WTC11 (cell line): ENCODE measurements at regions not wholly inside any gene's neighbourhood (a gene's known extent, or its start where the extent isn't known, plus 50 kb on each side); places are given as distances from the start of the nearest gene placed in this dataset.

Experiments
- ATAC-seq: fragments of 200-7000 bp; cut with Tn5 transposase; 2 replicates; pipeline ENCODE4 v1.10.0; 2021; ENCODE audit warnings: mild to moderate bottlenecking, moderate library complexity
- CTCF ChIA-PET: fragments of 300-600 bp; sonication (Branson Sonifier 250); formaldehyde crosslinking; loops from one replicate; lab custom pipeline; 2021; ENCODE audit warnings: antibody characterized with exemption; lab: Charles Lee
- POLR2A ChIA-PET: fragments of 350-600 bp; sonication (Branson Sonifier 250); formaldehyde crosslinking; loops from one replicate; lab custom pipeline; 2021; ENCODE audit warnings: antibody characterized with exemption; lab: Charles Lee
- DNase-seq: peaks from one replicate; pipeline ENCODE4 v3.0.0; 2021; ENCODE audit warnings: low spot score
- H3K27ac Mint-ChIP-seq: 2 replicates; pipeline ENCODE4 v1.8.0; 2021; ENCODE audit warnings: mixed read lengths
- H3K27me3 Mint-ChIP-seq: 2 replicates; pipeline ENCODE4 v1.8.0; 2021; ENCODE audit warnings: low read depth, mild to moderate bottlenecking, moderate library complexity, mixed read lengths
- H3K36me3 Mint-ChIP-seq: 2 replicates; pipeline ENCODE4 v1.8.0; 2021; ENCODE audit warnings: mixed read lengths
- H3K4me1 Mint-ChIP-seq: 2 replicates; pipeline ENCODE4 v1.8.0; 2022; ENCODE audit warnings: mixed read lengths
- H3K4me3 Mint-ChIP-seq: 2 replicates; pipeline ENCODE4 v1.8.0; 2021; ENCODE audit warnings: mild to moderate bottlenecking, moderate library complexity, mixed read lengths
- H3K9me3 Mint-ChIP-seq: 2 replicates; pipeline ENCODE4 v1.8.0; 2021; ENCODE audit warnings: mixed read lengths
- AFF4 ChIP-seq: sonication (generic); formaldehyde crosslinking; IDR thresholded peaks from 2 replicates; pipeline ENCODE4 v1.8.1; 2023; ENCODE audit warnings: mild to moderate bottlenecking, missing genetic modification reagents, borderline replicate concordance
- CREB1 ChIP-seq: sonication (generic); formaldehyde crosslinking; IDR thresholded peaks from 2 replicates; pipeline ENCODE4 v1.8.0; 2023; ENCODE audit warnings: mild to moderate bottlenecking, missing genetic modification reagents
- ELF4 ChIP-seq: sonication (generic); formaldehyde crosslinking; IDR thresholded peaks from 2 replicates; pipeline ENCODE4 v1.8.1; 2022; ENCODE audit warnings: low read depth, mild to moderate bottlenecking, moderate library complexity, missing genetic modification reagents
- FOXK1 ChIP-seq: sonication (generic); formaldehyde crosslinking; IDR thresholded peaks from 2 replicates; pipeline ENCODE4 v1.8.0; 2022; ENCODE audit warnings: mild to moderate bottlenecking, moderate library complexity, missing genetic modification reagents
- FOXP1 ChIP-seq: sonication (generic); formaldehyde crosslinking; IDR thresholded peaks from 2 replicates; pipeline ENCODE4 v1.8.0; 2022; ENCODE audit warnings: missing genetic modification reagents, mild to moderate bottlenecking, moderate library complexity, borderline replicate concordance
- HMGA2 ChIP-seq: fragments of 250-450 bp; sonication (Bioruptor Pico); IDR thresholded peaks from 2 replicates; pipeline ENCODE4 v1.4.0; 2021; ENCODE audit warnings: mild to moderate bottlenecking, moderate library complexity
- MXD4 ChIP-seq: fragments of 250-450 bp; sonication (Bioruptor Pico); IDR thresholded peaks from 2 replicates; pipeline ENCODE4 v1.8.0; 2021; ENCODE audit warnings: mild to moderate bottlenecking, moderate library complexity, borderline replicate concordance
- NFATC4 ChIP-seq: fragments of 250-450 bp; sonication (Bioruptor Pico); IDR thresholded peaks from 2 replicates; pipeline ENCODE4 v1.9.0; 2021; ENCODE audit warnings: mild to moderate bottlenecking
- NR1H2 ChIP-seq: sonication (generic); formaldehyde crosslinking; IDR thresholded peaks from 2 replicates; pipeline ENCODE4 v1.9.0; 2021; ENCODE audit warnings: mild to moderate bottlenecking, moderate library complexity, missing genetic modification reagents
- NR2C2 ChIP-seq: sonication (generic); formaldehyde crosslinking; IDR thresholded peaks from 2 replicates; pipeline ENCODE4 v1.8.0; 2022; ENCODE audit warnings: mild to moderate bottlenecking, missing genetic modification reagents
- SP1 ChIP-seq: sonication (generic); formaldehyde crosslinking; conservative IDR thresholded peaks from 2 replicates; pipeline ENCODE4 v1.8.1; 2022; ENCODE audit warnings: missing genetic modification reagents
- ZBTB21 ChIP-seq: sonication (generic); formaldehyde crosslinking; IDR thresholded peaks from 2 replicates; pipeline ENCODE4 v1.8.1; 2023; ENCODE audit warnings: mild to moderate bottlenecking, missing genetic modification reagents, borderline replicate concordance
- ZMAT4 ChIP-seq: fragments of 250-450 bp; sonication (Bioruptor Pico); IDR thresholded peaks from 2 replicates; pipeline ENCODE4 v1.9.0; 2021; ENCODE audit warnings: mild to moderate bottlenecking
- ZNF219 ChIP-seq: sonication (generic); formaldehyde crosslinking; IDR thresholded peaks from 2 replicates; pipeline ENCODE4 v1.8.0; 2023; ENCODE audit warnings: missing genetic modification reagents, mild to moderate bottlenecking, borderline replicate concordance
- ZNF423 ChIP-seq: fragments of 250-450 bp; sonication (Bioruptor Pico); IDR thresholded peaks from 2 replicates; pipeline ENCODE4 v2.1.2; 2022; ENCODE audit warnings: mild to moderate bottlenecking, moderate library complexity
- ZNF532 ChIP-seq: fragments of 250-450 bp; sonication (Bioruptor Pico); IDR thresholded peaks from 2 replicates; pipeline ENCODE4 v1.9.0; 2021; ENCODE audit warnings: mild to moderate bottlenecking, borderline replicate concordance
- TF ChIP-seq, protein P1 (sequence below): sonication (generic); formaldehyde crosslinking; IDR thresholded peaks from 2 replicates; pipeline ENCODE4 v1.8.0; 2023; ENCODE audit warnings: mild to moderate bottlenecking, missing genetic modification reagents
- TF ChIP-seq, protein P2 (sequence below): fragments of 250-450 bp; sonication (Bioruptor Pico); IDR thresholded peaks from 2 replicates; pipeline ENCODE4 v2.1.2; 2022; ENCODE audit warnings: mild to moderate bottlenecking, moderate library complexity

- peaks cover 5% of the 10 kb centered on the region for H3K4me1 Mint-ChIP-seq
- TF ChIP-seq ZBTB21 (CRISPR knock-in tag) (no peak), NR1H2 (CRISPR knock-in tag) (no peak), FOXK1 (CRISPR knock-in tag) (no peak), FOXP1 (CRISPR knock-in tag) (no peak), NFATC4 (CRISPR knock-in tag) (no peak), ZNF423 (CRISPR knock-in tag) (no peak), ELF4 (CRISPR knock-in tag) (no peak), HMGA2 (CRISPR knock-in tag) (no peak), MXD4 (no peak), AFF4 (CRISPR knock-in tag) (no peak)
- TF ChIP-seq, all 79 proteins: peak for 0
- H3K36me3 Mint-ChIP-seq: peaks cover 20% of the 10 kb centered on the region
- DNase-seq: no peak
- ChIA-PET CTCF (no interaction called here), POLR2A (no interaction called here)
- peaks cover 3% of the 10 kb centered on the region; the same call in 1 of the 2 replicates for H3K27me3 Mint-ChIP-seq
- H3K4me3 Mint-ChIP-seq: no peak overlapping the region
- no peak for ATAC-seq
- no peak overlapping the region; the same call in 1 of the 2 replicates for H3K27ac Mint-ChIP-seq
- peaks cover 18% of the 10 kb centered on the region for H3K9me3 Mint-ChIP-seq
Measured at GRCh38 chr5:125700380-125700861, 722.8 kb upstream of the GRAMD2B start.

GRCh38 chr5:125703616-125704015, 719.6 kb upstream of the GRAMD2B start:
- Mint-ChIP-seq H3K4me3 (no peak overlapping the region), H3K27me3 (peaks cover 3% of the 10 kb centered on the region; the same call in 1 of the 2 replicates), H3K4me1 (peaks cover 22% of the 10 kb centered on the region), H3K36me3 (peaks cover 31% of the 10 kb centered on the region)
- DNase-seq: no peak
- CTCF ChIA-PET: no interaction called here
- POLR2A ChIA-PET: no interaction called here
- no peak for TF ChIP-seq ZNF532 (CRISPR knock-in tag)
- TF ChIP-seq, all 79 proteins: peak for 0
- Mint-ChIP-seq H3K27ac (no peak overlapping the region), H3K9me3 (peaks cover 32% of the 10 kb centered on the region)
- no peak for ATAC-seq

GRCh38 chr5:125704888-125705287, 718.3 kb upstream of the GRAMD2B start:
- Mint-ChIP-seq H3K4me3 (no peak overlapping the region), H3K4me1 (peaks cover 22% of the 10 kb centered on the region), H3K27me3 (peaks cover 3% of the 10 kb centered on the region; the same call in 1 of the 2 replicates), H3K9me3 (peaks cover 32% of the 10 kb centered on the region), H3K36me3 (peaks cover 31% of the 10 kb centered on the region), H3K27ac (no peak overlapping the region)
- ChIA-PET POLR2A (no interaction called here), CTCF (no interaction called here)
- DNase-seq: no peak
- ATAC-seq: no peak
- TF ChIP-seq SP1 (no peak), FOXP1 (CRISPR knock-in tag) (no peak), ZMAT4 (CRISPR knock-in tag) (no peak), NR2C2 (CRISPR knock-in tag) (no peak), ZNF423 (CRISPR knock-in tag) (no peak), CREB1 (no peak), ZNF219 (CRISPR knock-in tag) (no peak)
- TF ChIP-seq, protein P1, sequence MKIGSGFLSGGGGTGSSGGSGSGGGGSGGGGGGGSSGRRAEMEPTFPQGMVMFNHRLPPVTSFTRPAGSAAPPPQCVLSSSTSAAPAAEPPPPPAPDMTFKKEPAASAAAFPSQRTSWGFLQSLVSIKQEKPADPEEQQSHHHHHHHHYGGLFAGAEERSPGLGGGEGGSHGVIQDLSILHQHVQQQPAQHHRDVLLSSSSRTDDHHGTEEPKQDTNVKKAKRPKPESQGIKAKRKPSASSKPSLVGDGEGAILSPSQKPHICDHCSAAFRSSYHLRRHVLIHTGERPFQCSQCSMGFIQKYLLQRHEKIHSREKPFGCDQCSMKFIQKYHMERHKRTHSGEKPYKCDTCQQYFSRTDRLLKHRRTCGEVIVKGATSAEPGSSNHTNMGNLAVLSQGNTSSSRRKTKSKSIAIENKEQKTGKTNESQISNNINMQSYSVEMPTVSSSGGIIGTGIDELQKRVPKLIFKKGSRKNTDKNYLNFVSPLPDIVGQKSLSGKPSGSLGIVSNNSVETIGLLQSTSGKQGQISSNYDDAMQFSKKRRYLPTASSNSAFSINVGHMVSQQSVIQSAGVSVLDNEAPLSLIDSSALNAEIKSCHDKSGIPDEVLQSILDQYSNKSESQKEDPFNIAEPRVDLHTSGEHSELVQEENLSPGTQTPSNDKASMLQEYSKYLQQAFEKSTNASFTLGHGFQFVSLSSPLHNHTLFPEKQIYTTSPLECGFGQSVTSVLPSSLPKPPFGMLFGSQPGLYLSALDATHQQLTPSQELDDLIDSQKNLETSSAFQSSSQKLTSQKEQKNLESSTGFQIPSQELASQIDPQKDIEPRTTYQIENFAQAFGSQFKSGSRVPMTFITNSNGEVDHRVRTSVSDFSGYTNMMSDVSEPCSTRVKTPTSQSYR (CRISPR knock-in tag): no peak
- TF ChIP-seq, protein P2, sequence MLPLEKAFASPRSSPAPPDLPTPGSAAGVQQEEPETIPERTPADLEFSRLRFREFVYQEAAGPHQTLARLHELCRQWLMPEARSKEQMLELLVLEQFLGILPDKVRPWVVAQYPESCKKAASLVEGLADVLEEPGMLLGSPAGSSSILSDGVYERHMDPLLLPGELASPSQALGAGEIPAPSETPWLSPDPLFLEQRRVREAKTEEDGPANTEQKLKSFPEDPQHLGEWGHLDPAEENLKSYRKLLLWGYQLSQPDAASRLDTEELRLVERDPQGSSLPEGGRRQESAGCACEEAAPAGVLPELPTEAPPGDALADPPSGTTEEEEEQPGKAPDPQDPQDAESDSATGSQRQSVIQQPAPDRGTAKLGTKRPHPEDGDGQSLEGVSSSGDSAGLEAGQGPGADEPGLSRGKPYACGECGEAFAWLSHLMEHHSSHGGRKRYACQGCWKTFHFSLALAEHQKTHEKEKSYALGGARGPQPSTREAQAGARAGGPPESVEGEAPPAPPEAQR: no peak
